ENCODE measurements at regions not wholly inside any gene's neighbourhood (a gene's known extent, or its start where the extent isn't known, plus 50 kb on each side); places are given as distances from the start of the nearest gene placed in this dataset.
"Not testable (repeated sequence)": the region's sequence is repeated elsewhere in the genome, so short reads cannot be mapped to it uniquely, and the experiment has no call there.

GRCh38 chr10:91005276-91005675 is 84.4 kb upstream of the ANKRD1 start:
- H3K9ac ChIP-seq (ENCODE audit: low read length); H3K36me3 ChIP-seq (replicated peaks in 1 of 2; ENCODE audit: control extremely low read depth in 1 of 2, control insufficient read depth in 1 of 2, extremely low read depth in 1 of 2, insufficient read depth in 2 of 2, low read length in 1 of 2); H3K4me3 ChIP-seq (ENCODE audit: control extremely low read depth in 1 of 5, extremely low read depth in 1 of 5, insufficient read depth in 1 of 5, low read depth in 2 of 5, low read length in 4 of 5); H3K4me3 Mint-ChIP-seq; H3K4me2 ChIP-seq (replicated peaks; ENCODE audit: low read depth, low read length, poor library complexity, severe bottlenecking); H3K9me3 Mint-ChIP-seq (ENCODE audit: insufficient read depth); POLR2A ChIA-PET; H3K27me3 Mint-ChIP-seq; H4K20me1 ChIP-seq (ENCODE audit: control insufficient read depth, insufficient read depth, low read length, poor library complexity, severe bottlenecking); H3K9me3 ChIP-seq (ENCODE audit: control extremely low read depth in 1 of 3, control insufficient read depth in 2 of 3, insufficient read depth in 1 of 3, low read length in 2 of 3); H3K27me3 ChIP-seq (replicated peaks in 1 of 4; ENCODE audit: control extremely low read depth in 1 of 4, control insufficient read depth in 3 of 4, insufficient read depth in 4 of 4, low read length in 3 of 4); ATAC-seq (ENCODE audit: low read depth); H3K79me2 ChIP-seq (ENCODE audit: control insufficient read depth, insufficient read depth, low read length): not testable (repeated sequence)
- Mint-ChIP-seq H3K4me1 (peaks cover 48% of the 10 kb centered on the region), H3K27ac (peak overlapping the region; percentile 39)
- intact Hi-C loops (cut with micrococcal nuclease) = loop anchor here (5.0 kb wide), 1 partner anchor 93 kb away; no protein-coding TSS in a partner anchor
- Histone ChIP-seq H3K27ac (ENCODE audit: low read length in 2 of 2) (peak overlapping the region; percentile 8 to 74), H2AFZ (ENCODE audit: insufficient read depth, low read depth, low read length, poor library complexity, severe bottlenecking) (peak overlapping the region; percentile 26), H3K4me1 (ENCODE audit: control insufficient read depth in 2 of 2, insufficient read depth in 2 of 2, low read length in 2 of 2) (peaks cover 44 to 46% of the 10 kb centered on the region in 2 donors)
- 0% methylated on average over 1 of the region's 3 CpGs for WGBS (ENCODE audit: insufficient coverage)
- peak; percentile 28 for DNase-seq
- CTCF ChIA-PET = interaction anchor here (0.8 to 17.2 kb wide), 19 partner anchors 10 to 908 kb away, joined by 3 to 261 read pairs (median 6); partner anchors contain the start of gene PPP1R3C

GRCh38 chr10:91006001-91006751 is 85.3 kb upstream of the ANKRD1 start:
- Histone ChIP-seq H2AFZ (ENCODE audit: insufficient read depth, low read depth, low read length, poor library complexity, severe bottlenecking) (peak overlapping the region; percentile 71), H3K36me3 (replicated peaks in 1 of 2; ENCODE audit: control extremely low read depth in 1 of 2, control insufficient read depth in 1 of 2, extremely low read depth in 1 of 2, insufficient read depth in 2 of 2, low read length in 1 of 2) (no peaks in the 10 kb centered on the region), H3K79me2 (ENCODE audit: control insufficient read depth, insufficient read depth, low read length) (no peaks in the 10 kb centered on the region), H3K4me1 (ENCODE audit: control insufficient read depth in 2 of 2, insufficient read depth in 2 of 2, low read length in 2 of 2) (peaks cover 35 to 38% of the 10 kb centered on the region in 2 donors), H3K27me3 (replicated peaks in 1 of 4; ENCODE audit: control extremely low read depth in 1 of 4, control insufficient read depth in 3 of 4, insufficient read depth in 4 of 4, low read length in 3 of 4) (no peaks in the 10 kb centered on the region), H3K9ac (ENCODE audit: low read length) (peak overlapping the region; percentile 49), H3K27ac (ENCODE audit: low read length in 2 of 2) (peak overlapping the region; percentile 74 to 79), H4K20me1 (ENCODE audit: control insufficient read depth, insufficient read depth, low read length, poor library complexity, severe bottlenecking) (no peaks in the 10 kb centered on the region), H3K4me2 (replicated peaks; ENCODE audit: low read depth, low read length, poor library complexity, severe bottlenecking) (peak overlapping the region; percentile 65), H3K4me3 (ENCODE audit: control extremely low read depth in 1 of 5, extremely low read depth in 1 of 5, insufficient read depth in 1 of 5, low read depth in 2 of 5, low read length in 4 of 5) (peak overlapping the region in 3 of 5 experiments; percentile 2 to 47 (median 15)), H3K9me3 (ENCODE audit: control extremely low read depth in 1 of 3, control insufficient read depth in 2 of 3, insufficient read depth in 1 of 3, low read length in 2 of 3) (no peaks in the 10 kb centered on the region)
- POLR2A ChIA-PET = no interaction called here
- CTCF ChIA-PET = interaction anchor here (0.7 to 17.2 kb wide), 41 partner anchors 8 to 907 kb away, joined by 3 to 261 read pairs (median 4); partner anchors contain the start of genes PCGF5 and PPP1R3C
- peak; percentile 89 for ATAC-seq (ENCODE audit: low read depth)
- 0% methylated on average over 1 of the region's 2 CpGs for WGBS (ENCODE audit: insufficient coverage)
- Mint-ChIP-seq H3K27me3 (no peaks in the 10 kb centered on the region), H3K9me3 (ENCODE audit: insufficient read depth) (no peaks in the 10 kb centered on the region), H3K4me1 (peaks cover 40% of the 10 kb centered on the region), H3K4me3 (peak overlapping the region; percentile 78), H3K27ac (peak overlapping the region; percentile 87)
- DNase-seq = peak; percentile 79
- intact Hi-C loops (cut with micrococcal nuclease) = loop anchor here (1.0 to 5.0 kb wide), 6 partner anchors 85 to 629 kb away; partner anchors contain the start of gene HECTD2
- TF ChIP-seq EZH2 (IDR thresholded peaks at IDR 0.05; ENCODE audit: borderline replicate concordance, insufficient read depth, low read depth, low read length, poor library complexity, severe bottlenecking) (no peak), CTCF (IDR thresholded peaks at IDR 0.05) (peak; percentile 98)

Measured in B cell (primary cell).